Loucy (cell line): ENCODE measurements at regions not wholly inside any gene's neighbourhood (a gene's known extent, or its start where the extent isn't known, plus 50 kb on each side); places are given as distances from the start of the nearest gene placed in this dataset.
A peak's percentile ranks its signal among the peaks of the same experiment; 100 is the strongest.

Experiments used
- H2AFZ ChIP-seq: fragments of 200-600 bp; sonication (generic); 2 replicates; pipeline ENCODE4 v1.6.0; 2016; ENCODE audit warnings: antibody characterized with exemption, mild to moderate bottlenecking, low read length, moderate library complexity
- H3F3A ChIP-seq: fragments of 200-600 bp; 2 replicates; pipeline ENCODE4 v1.6.0; 2016; ENCODE audit warnings: antibody characterized with exemption, low read depth, mild to moderate bottlenecking
- H3K27me3 ChIP-seq: fragments of 200-600 bp; sonication (generic); 2 replicates; pipeline ENCODE4 v1.6.1; 2014; ENCODE audit warnings: low read length, mild to moderate bottlenecking; ENCODE audit not compliant: insufficient read depth, poor library complexity, severe bottlenecking
- H3K36me3 ChIP-seq: fragments of 200-600 bp; sonication (generic); 2 replicates; pipeline ENCODE4 v1.6.1; 2016; ENCODE audit warnings: low read length; ENCODE audit not compliant: insufficient read depth
- H3K4me1 ChIP-seq: fragments of 200-600 bp; sonication (generic); 2 replicates; pipeline ENCODE4 v1.5.1; 2014; ENCODE audit warnings: low read length, mild to moderate bottlenecking; ENCODE audit not compliant: insufficient read depth, poor library complexity, severe bottlenecking
- H3K4me2 ChIP-seq: fragments of 200-600 bp; sonication (generic); 2 replicates; pipeline ENCODE4 v1.6.0; 2014; ENCODE audit warnings: antibody characterized with exemption, low read length, low read depth, mild to moderate bottlenecking; ENCODE audit not compliant: poor library complexity, severe bottlenecking
- H3K4me3 ChIP-seq: fragments of 200-600 bp; sonication (generic); 2 replicates; pipeline ENCODE4 v1.5.1; 2014; ENCODE audit warnings: low read length, mild to moderate bottlenecking, mixed read lengths; ENCODE audit not compliant: poor library complexity, severe bottlenecking
- H3K79me2 ChIP-seq: fragments of 200-600 bp; sonication (generic); 2 replicates; pipeline ENCODE4 v1.6.1; 2014; ENCODE audit warnings: low read length; ENCODE audit not compliant: insufficient read depth
- H3K9ac ChIP-seq: fragments of 200-600 bp; sonication (generic); 2 replicates; pipeline ENCODE4 v1.6.0; 2014; ENCODE audit warnings: mild to moderate bottlenecking, low read depth, low read length, moderate library complexity; ENCODE audit not compliant: poor library complexity, severe bottlenecking
- H3K9me2 ChIP-seq: fragments of 200-600 bp; sonication (generic); replicated peaks from 2 replicates; pipeline ENCODE4 v1.6.1; 2016; ENCODE audit warnings: low read depth, low read length, mixed read lengths
- H3K9me3 ChIP-seq: fragments of 200-600 bp; sonication (generic); 2 replicates; pipeline ENCODE4 v1.6.1; 2014; ENCODE audit warnings: mild to moderate bottlenecking, antibody characterized with exemption, low read length, low read depth; ENCODE audit not compliant: insufficient read depth
- H4K20me1 ChIP-seq: fragments of 200-600 bp; sonication (generic); 2 replicates; pipeline ENCODE4 v1.6.0; 2014; ENCODE audit warnings: antibody characterized with exemption, low read length, mild to moderate bottlenecking; ENCODE audit not compliant: insufficient read depth, poor library complexity, severe bottlenecking
- EZH2phosphoT487 ChIP-seq: fragments of 200-600 bp; IDR thresholded peaks from 2 replicates; pipeline ENCODE4 v1.6.1; 2018; ENCODE audit warnings: antibody characterized with exemption, mild to moderate bottlenecking, moderate library complexity, borderline replicate concordance
- TF ChIP-seq, protein P1 (sequence below): fragments of 200-600 bp; sonication (generic); conservative IDR thresholded peaks from 2 replicates; pipeline ENCODE4 v1.5.1; 2014; ENCODE audit warnings: mild to moderate bottlenecking, antibody characterized with exemption, low read length

GRCh38 chr13:40189898-40190630 is 476.4 kb downstream of the FOXO1 start:
- Histone ChIP-seq H3K36me3 (no peaks in the 10 kb centered on the region), H3F3A (peaks cover 3% of the 10 kb centered on the region; the same call in 1 of the 2 replicates), H3K9me3 (no peaks in the 10 kb centered on the region), H3K79me2 (no peaks in the 10 kb centered on the region), H3K4me3 (peak overlapping the region; percentile 47), H2AFZ (no peak overlapping the region), H4K20me1 (no peaks in the 10 kb centered on the region), H3K9me2 (no peaks in the 10 kb centered on the region), H3K27me3 (no peaks in the 10 kb centered on the region), H3K4me2 (peak overlapping the region; percentile 49), H3K9ac (peak overlapping the region; percentile 4), H3K4me1 (peaks cover 47% of the 10 kb centered on the region)
- TF ChIP-seq EZH2phosphoT487, result no peak
- TF ChIP-seq, protein P1, sequence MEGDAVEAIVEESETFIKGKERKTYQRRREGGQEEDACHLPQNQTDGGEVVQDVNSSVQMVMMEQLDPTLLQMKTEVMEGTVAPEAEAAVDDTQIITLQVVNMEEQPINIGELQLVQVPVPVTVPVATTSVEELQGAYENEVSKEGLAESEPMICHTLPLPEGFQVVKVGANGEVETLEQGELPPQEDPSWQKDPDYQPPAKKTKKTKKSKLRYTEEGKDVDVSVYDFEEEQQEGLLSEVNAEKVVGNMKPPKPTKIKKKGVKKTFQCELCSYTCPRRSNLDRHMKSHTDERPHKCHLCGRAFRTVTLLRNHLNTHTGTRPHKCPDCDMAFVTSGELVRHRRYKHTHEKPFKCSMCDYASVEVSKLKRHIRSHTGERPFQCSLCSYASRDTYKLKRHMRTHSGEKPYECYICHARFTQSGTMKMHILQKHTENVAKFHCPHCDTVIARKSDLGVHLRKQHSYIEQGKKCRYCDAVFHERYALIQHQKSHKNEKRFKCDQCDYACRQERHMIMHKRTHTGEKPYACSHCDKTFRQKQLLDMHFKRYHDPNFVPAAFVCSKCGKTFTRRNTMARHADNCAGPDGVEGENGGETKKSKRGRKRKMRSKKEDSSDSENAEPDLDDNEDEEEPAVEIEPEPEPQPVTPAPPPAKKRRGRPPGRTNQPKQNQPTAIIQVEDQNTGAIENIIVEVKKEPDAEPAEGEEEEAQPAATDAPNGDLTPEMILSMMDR, result no peak

- H3K4me3 ChIP-seq, result peak overlapping the region; percentile 47
- H3K27me3 ChIP-seq, result no peaks in the 10 kb centered on the region
- peak overlapping the region; percentile 49 for H3K4me2 ChIP-seq
- no peak for TF ChIP-seq EZH2phosphoT487
- TF ChIP-seq, protein P1, result no peak
- peaks cover 47% of the 10 kb centered on the region for H3K4me1 ChIP-seq
- H3K36me3 ChIP-seq, result no peaks in the 10 kb centered on the region
- no peaks in the 10 kb centered on the region for H3K9me3 ChIP-seq
- no peaks in the 10 kb centered on the region for H3K9me2 ChIP-seq
- no peaks in the 10 kb centered on the region for H3K79me2 ChIP-seq
- no peaks in the 10 kb centered on the region for H4K20me1 ChIP-seq
- H2AFZ ChIP-seq, result no peak overlapping the region
- H3F3A ChIP-seq, result peaks cover 3% of the 10 kb centered on the region; the same call in 1 of the 2 replicates
- peak overlapping the region; percentile 4 for H3K9ac ChIP-seq
Measured at GRCh38 chr13:40190641-40191100, 475.8 kb downstream of the FOXO1 start.

DNA sequence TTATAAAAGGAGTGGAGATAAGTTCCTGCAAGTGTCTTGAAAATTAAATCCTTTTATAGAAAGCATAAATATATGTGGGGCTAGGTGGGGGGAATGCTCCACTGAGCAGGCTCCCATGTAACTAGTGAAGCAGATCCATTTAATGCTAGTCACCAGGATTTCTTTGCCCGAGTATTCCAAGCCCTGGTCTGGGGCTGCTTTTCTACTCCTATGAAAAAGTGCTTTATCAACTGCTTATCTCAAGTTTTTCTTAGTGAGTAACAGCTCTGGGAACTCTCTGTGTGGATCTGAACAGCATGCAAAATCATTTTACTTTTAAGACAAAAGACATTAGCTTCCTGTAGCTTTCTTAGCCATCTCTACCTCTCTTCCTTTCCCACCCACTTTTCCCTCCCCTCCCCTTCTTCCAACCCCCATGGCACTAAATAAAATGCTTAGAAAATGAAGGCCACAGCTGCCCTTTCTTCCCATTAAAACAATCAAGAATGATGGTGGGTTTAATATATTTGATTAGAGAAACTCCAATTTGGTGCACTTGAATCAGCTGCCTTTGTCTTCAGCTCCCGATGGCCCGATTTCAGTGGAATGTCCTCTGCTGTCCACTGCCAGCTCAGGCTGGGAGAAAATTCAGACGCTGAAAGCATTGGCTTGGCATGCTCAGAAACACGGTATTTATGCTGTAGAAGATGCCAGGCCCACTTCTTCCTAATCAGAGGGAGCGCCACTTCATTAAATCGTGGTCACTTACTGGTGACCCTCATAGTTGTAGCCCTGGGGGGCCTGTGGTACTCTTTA is 475.1 kb downstream of the FOXO1 start:
- peak overlapping the region; percentile 26 for H3K9ac ChIP-seq
- no peak overlapping the region for H2AFZ ChIP-seq
- peaks cover 47% of the 10 kb centered on the region for H3K4me1 ChIP-seq
- H3F3A ChIP-seq, result peaks cover 3% of the 10 kb centered on the region; the same call in 1 of the 2 replicates
- no peaks in the 10 kb centered on the region for H3K9me3 ChIP-seq
- H3K27me3 ChIP-seq, result no peaks in the 10 kb centered on the region
- no peaks in the 10 kb centered on the region for H3K36me3 ChIP-seq
- no peaks in the 10 kb centered on the region for H4K20me1 ChIP-seq
- peak overlapping the region; percentile 47 for H3K4me3 ChIP-seq
- no peaks in the 10 kb centered on the region for H3K79me2 ChIP-seq
- no peaks in the 10 kb centered on the region for H3K9me2 ChIP-seq
- peak overlapping the region; percentile 49 for H3K4me2 ChIP-seq
- TF ChIP-seq EZH2phosphoT487, result no peak
- TF ChIP-seq, protein P1, result no peak
